Hematopoietic multipotent progenitor cell treated with erythropoietin and hydrocortisone succinate and interleukin-3 and kit ligand, for 15 days (in vitro differentiated cells): ENCODE measurements at regions not wholly inside any gene's neighbourhood (a gene's known extent, or its start where the extent isn't known, plus 50 kb on each side); places are given as distances from the start of the nearest gene placed in this dataset.

ENCODE experiments used
- DNase-seq: peaks from one replicate; pipeline ENCODE4 v3.0.0-alpha.2; 2015; ENCODE audit warnings: low spot score

GRCh38 chr10:57874810-57875209 lies 392.9 kb downstream of the IPMK start:
- DNase-seq: no peak

GRCh38 chr10:57867241-57867640 lies 400.5 kb downstream of the IPMK start:
- no peak for DNase-seq

GRCh38 chr10:57864765-57865680 lies 402.7 kb downstream of the IPMK start:
- DNase-seq: no peak

- no peak for DNase-seq
Measured at GRCh38 chr10:57849691-57850357, 417.9 kb downstream of the IPMK start.

GRCh38 chr10:57846307-57847065 lies 421.2 kb downstream of the IPMK start:
- DNase-seq: no peak

GRCh38 chr10:57844387-57844998 lies 423.2 kb downstream of the IPMK start:
- no peak for DNase-seq

- DNase-seq: no peak
Measured at GRCh38 chr10:57830877-57831560, 436.7 kb downstream of the IPMK start.

GRCh38 chr10:57825015-57825414 lies 442.7 kb downstream of the IPMK start:
- no peak for DNase-seq

- DNase-seq: no peak
Measured at GRCh38 chr10:57823398-57823797, 444.3 kb downstream of the IPMK start.

GRCh38 chr10:57822965-57823364 lies 444.7 kb downstream of the IPMK start:
- no peak for DNase-seq

- no peak for DNase-seq
Measured at GRCh38 chr10:57818522-57818921, 449.2 kb downstream of the IPMK start.

- no peak for DNase-seq
Measured at GRCh38 chr10:57817741-57818140, 450.0 kb downstream of the IPMK start.

GRCh38 chr10:57815949-57816348 lies 451.7 kb downstream of the IPMK start:
- no peak for DNase-seq

GRCh38 chr10:57809961-57810360 lies 457.7 kb downstream of the IPMK start:
- DNase-seq: no peak

GRCh38 chr10:57807906-57808305 lies 459.8 kb downstream of the IPMK start:
- no peak for DNase-seq

- no peak for DNase-seq
Measured at GRCh38 chr10:57806675-57807074, 461.0 kb downstream of the IPMK start.

- no peak for DNase-seq
Measured at GRCh38 chr10:57799625-57800024, 468.1 kb downstream of the IPMK start.

GRCh38 chr10:57798830-57799229 lies 468.9 kb downstream of the IPMK start:
- DNase-seq: no peak

- DNase-seq: no peak
Measured at GRCh38 chr10:57791546-57791945, 476.1 kb downstream of the IPMK start.

GRCh38 chr10:57790703-57791102 lies 477.0 kb downstream of the IPMK start:
- DNase-seq: no peak

- DNase-seq: no peak
Measured at GRCh38 chr10:57788117-57788516, 479.6 kb downstream of the IPMK start.
